Activated CD4-positive, alpha-beta T cell treated with anti-CD3 and anti-CD28 coated beads for 4 hours (primary cell): ENCODE measurements at regions not wholly inside any gene's neighbourhood (a gene's known extent, or its start where the extent isn't known, plus 50 kb on each side); places are given as distances from the start of the nearest gene placed in this dataset.
"Not testable (repeated sequence)": the region's sequence is repeated elsewhere in the genome, so short reads cannot be mapped to it uniquely, and the experiment has no call there.

Experiments
- DNase-seq, 2 donors: peaks; one replicate each; pipeline ENCODE4 v3.0.0-alpha.2; 2020

DNA sequence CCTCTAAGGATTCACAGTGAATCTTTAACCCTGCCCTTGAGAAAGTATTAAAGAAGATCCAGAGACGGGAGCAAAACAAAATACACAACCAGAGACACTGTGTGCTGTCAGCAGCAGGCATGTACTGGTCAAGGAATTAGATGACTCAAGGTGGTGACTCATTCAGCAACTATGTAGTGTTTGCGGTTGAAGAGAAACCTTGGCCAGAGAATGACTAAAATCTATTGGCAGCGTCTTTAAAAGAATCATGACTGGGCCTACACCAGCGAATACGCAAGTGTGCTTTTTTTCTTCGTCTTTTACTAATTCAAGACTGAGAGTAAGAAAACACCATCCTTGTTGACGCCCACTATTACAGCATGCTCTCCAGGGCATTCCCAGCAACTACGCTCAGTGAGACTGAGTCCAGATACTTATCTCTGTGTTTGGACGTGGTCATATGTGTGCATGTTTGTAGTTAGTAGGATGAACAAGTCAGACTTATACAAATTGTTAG, 72.4 kb upstream of the BACH2 start:
- DNase-seq = peak in 1 of 2 donors; percentile 11

DNA sequence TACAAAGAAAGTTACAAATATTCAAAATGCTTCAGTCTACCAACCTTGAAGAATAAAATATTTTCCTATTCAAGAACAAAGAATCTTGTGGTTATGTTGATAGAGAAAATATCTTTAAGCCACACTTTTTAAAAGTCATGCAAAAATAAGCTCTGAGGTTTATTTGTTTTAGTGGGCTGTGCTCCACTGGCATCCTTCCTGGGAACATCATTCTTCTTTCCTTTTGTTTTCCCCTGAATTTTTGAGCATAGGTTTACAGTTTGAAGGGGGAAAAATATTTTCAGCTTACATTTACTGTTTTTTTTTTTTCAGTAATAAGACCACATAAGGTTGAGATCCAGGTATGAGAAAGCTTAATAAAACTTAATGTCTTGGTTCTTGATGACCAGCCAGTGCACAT, 72.0 kb upstream of the BACH2 start:
- no peak for DNase-seq

DNA sequence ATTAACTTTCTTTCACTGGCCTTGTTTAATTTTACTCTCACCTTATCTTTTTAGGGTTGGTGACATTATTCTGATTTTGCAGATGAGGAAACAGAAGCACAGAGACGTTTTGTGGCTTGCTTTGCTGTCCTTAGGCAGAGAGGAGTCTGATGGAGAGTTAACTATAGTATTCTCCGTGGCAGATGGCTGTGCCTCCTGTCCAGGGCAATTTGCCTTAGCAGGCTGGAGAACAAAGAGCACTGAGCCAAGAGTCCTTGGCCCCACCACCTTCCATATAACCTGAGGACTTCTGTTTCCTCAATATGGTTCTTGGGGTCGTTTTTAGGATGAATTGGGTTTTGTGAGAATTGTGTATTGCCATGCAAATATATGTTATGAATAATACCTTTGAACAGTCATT, 71.4 kb upstream of the BACH2 start:
- no peak for DNase-seq

DNA sequence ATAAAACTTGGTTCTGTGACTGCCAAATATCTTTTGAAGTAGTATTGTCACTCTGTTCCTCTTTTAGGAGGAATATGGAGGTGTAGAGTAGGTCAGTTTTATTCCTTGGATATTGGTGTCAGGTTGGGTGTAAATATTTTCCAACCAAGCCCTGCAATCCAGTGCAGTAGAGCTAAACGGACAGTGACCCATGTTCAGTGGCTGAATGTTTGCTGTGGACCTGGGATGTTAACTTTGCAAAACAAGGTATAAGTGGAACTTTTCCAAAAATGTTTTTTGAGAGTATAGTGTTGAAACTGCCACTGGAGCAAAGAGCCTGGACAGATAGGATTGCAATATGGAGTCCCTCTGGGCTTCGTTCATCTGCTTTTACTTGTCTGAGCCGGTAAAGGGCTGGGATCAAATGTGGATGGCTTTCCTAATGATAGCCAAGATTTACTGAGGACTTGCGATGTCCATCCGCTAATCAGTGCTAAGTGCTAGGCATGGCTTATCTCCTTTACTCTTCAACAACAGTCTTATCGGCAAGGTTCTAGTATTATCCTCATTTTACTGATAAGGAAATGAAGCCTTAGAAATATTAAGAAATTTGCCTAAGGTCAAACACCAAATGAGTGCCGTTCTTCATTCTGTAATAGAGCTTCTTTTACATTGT, 69.0 kb upstream of the BACH2 start:
- no peak for DNase-seq

DNA sequence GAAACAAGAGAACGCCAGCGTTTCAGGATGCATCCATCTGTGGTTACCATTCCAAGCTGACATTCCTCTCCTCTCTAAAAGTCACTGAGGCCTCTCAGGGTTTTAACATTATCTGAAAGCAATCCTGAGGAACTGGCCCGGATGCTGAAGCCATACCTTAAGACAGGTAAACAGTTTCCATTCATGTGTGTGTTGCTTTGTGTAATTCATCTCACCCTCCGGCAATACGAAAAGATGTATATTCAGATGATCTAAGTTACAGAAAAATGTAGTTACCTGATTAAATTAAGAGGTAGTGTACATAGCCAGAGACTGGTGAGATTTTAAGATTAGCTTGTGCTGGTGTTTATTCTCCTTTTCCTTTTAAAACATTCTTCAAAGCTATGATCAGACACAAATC, 68.4 kb upstream of the BACH2 start:
- no peak for DNase-seq

DNA sequence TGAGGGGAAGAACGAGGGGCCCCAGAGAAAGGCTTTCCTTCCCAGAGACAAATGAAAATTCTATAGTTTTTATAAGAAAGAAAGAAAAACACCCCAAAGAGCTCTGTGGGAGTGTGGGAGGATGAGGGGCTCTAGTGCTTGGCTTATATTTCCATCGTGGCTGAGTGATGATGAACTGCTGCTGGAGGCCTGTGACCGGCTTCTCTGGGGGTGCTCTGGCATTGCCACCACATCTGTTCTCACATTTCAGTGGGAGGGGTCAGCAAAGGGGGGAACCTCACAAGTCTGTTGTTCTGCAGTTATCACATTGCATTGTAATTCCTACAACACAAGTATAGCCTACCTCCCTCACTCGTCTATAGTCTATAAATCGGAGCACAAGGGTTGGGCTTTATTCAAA, 67.6 kb upstream of the BACH2 start:
- no peak for DNase-seq

DNA sequence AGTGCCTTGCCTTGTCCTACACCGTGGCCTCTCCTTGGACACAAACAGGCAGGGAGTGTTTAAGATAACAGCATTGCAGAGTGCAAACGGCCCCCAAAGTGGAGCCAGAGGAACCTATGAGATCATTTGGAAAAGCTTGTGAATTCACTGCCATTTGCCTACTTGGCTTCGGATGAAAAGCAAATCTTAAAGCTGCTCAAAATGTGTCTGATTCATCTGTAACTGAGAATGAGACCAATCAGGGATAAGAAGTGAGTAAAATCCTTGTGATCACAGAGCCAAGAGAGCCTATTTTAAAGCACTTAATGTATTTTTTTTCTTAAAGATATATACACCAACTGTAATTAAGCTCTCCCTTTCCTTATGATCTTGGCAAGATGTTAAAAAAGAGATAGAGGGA, 65.7 kb upstream of the BACH2 start:
- DNase-seq = no peak

DNA sequence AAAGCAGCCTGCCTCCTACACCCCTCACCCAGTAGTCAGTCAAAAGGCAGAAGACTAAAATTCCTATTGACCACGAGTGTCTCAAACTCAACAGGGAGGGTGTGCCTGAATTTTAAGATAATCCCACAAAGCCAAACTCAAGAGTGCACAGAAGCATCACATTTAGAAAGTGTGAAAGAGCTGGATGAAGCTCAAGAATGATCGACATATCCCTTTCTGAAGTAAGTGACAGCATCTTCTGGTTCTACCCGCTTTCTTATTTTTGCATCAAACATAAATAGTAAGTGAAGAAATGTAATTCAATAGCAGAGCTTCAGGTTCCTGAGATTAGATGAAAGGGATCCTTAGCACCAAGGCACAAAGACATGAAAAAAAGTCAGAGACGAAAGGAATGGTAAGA, 64.5 kb upstream of the BACH2 start:
- no peak for DNase-seq

DNA sequence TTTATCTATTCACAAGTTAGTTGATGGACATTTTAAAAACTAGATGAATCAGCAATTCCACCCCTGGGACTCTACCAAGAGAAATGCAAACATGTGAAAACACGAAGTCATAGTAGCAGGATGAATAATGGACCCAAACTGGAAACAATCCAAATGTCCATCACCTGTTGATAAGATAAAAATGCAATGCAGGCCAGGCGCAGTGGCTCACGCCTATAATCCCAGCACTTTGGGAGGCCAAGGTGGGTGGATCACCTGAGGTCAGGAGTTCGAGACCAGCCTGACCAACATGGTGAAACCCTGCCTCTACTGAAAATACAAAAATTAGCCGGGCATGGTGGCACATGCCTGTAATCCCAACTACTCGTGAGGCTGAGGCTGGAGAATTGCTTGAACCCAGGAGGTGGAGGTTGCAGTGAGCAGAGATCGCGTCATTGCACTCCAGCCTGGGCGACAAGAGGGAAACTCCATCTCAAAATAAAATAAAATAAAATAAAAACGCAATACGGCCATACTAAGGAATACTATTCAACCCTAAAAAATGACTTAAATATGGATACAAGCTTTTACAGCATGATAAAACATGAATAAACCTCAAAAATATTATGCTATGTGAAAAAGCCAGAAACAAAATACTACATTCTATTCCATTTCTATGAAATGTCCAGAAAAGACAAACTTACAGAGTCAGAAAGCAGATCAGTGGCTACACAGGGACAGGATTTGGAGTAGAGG, 61.6 kb upstream of the BACH2 start:
- DNase-seq = not testable (repeated sequence)

DNA sequence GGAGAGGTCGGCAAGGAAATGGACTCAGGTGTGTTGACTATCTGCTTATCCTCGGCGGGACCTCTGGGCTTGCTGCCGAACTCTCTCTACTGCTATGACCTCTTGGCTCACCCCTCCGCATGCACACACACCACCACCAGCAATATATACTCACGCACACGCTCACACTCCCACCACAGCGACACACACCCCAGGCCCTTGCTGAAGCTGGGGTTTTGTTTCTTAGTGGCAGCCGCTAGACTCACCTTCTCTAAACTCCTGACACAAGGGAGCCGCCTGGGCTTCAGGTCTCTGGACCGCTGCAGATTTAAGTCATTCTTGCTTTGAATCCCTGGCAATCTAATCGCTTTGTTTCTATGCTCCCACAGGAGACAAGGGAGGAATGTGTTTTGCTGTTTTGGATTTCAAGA, 59.4 kb upstream of the BACH2 start:
- DNase-seq = no peak

DNA sequence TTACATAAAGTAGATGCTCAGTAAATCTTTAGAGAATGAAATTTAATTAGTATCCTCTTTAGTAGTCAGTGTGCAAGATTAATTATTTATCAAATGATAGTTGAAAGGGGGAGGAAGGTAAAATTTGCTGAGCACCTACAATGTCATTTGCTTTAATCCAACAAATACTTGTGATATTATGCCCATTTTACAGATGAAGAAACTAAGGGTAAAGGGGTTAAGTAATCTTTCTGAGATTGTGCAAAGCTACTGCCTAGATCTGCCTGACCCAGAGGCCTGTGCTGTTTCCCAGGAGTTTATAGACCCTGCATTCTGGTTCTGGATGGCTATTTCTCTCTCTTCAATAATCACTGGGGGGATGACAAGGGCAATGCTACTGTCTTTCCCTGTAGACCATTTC, 58.3 kb upstream of the BACH2 start:
- DNase-seq = no peak

DNA sequence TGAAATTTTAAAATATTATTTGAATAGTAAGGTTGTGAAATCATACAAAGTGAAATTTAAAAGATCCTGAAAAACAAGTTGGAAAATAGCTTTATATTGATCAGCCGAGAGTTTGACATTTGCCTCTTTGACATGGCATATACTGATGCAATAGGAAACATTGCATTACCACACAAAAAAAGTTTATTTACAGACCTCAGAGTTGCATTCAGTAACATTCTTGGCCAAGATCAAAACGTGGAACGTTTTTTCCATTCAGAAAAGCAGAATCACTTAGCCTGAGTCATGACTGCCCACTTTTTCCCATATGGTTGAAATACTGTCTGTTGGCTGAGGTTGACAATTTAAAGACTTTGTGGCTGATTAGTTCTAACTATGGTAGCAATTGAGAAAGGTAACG, 55.1 kb upstream of the BACH2 start:
- peak in 1 of 2 donors; percentile 39 for DNase-seq

DNA sequence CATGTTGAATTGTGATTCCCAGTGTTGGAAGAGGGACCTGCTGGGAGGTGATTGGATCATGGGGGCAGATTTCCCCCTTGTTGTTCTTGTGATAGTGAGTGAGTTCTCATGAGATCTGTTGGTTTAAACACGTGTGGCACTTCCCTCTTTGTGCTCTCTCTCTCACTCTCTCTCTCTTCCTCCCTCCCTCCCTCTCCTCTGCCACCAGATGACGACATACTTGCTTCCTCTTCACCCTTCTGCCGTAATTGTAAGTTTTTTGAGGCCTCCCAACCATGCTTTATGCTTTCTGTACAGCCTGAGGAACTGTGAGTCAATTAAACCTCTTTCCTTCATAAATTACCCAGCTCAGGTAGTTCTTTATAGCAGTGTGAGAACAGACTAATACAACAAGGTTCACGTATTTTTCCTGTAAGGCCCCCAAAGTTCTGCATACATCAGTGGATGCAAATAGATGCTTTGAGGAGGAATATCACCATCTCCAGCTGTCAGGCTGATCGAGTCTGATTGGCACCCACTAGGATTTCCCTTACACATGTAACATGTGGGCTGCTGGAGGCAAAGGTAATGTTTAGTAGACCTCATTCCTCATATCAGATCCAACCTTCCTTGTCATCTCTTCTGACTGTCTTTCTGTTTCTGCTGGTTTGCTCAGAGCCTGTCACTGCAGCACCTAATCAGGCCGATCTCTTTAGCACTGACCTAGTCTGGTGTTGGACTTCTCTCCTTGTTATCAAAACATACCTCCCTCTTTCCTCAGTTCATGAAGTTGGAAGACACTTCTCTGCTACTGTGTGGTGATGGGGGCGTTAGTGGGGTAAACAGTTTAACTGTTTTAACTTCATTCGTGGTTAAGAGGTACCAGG, 54.3 kb upstream of the BACH2 start:
- peak; percentile 47 to 61 for DNase-seq

DNA sequence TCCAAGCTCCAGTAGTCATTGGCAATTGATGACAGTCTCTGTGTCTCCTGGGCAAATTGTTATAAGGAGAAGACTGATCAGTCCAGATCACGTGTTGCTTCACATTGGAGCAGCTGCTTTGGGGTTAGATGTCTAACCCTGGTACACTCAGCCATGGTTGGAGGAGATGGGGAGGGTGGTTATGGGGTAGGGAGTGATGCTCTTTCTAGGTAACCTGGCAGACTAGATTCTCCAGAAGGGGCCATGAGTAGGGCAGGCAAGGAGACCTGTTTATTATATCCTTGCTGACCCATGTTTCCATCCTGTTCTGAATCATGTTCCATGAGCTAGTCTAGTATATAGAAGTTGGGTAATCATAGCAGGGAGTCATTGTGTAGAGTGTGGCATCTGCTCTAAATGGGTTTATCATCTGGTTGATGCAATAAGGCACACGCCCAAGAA, 50.8 kb upstream of the BACH2 start:
- no peak for DNase-seq

DNA sequence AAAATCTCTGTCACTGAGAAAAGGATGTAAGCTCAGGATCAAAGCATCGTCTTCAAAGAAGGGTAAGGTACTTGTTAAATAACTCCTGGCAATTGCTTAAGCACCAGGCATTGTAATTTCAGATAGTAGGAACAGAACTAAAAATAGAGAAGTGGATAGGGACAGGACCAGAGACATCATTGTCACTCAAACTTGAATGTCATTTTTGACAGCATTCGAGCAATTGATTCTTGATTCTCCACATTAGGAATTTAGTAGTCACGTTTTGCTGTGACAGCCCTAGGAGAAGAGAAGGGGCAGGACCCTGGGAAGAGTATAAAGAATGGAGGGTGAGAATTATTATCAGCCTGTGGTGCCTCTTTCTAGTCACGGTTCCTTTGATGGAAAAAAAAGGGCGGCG, 50.1 kb upstream of the BACH2 start:
- no peak for DNase-seq
